ENCODE measurements at regions not wholly inside any gene's neighbourhood (a gene's known extent, or its start where the extent isn't known, plus 50 kb on each side); places are given as distances from the start of the nearest gene placed in this dataset.

DNA sequence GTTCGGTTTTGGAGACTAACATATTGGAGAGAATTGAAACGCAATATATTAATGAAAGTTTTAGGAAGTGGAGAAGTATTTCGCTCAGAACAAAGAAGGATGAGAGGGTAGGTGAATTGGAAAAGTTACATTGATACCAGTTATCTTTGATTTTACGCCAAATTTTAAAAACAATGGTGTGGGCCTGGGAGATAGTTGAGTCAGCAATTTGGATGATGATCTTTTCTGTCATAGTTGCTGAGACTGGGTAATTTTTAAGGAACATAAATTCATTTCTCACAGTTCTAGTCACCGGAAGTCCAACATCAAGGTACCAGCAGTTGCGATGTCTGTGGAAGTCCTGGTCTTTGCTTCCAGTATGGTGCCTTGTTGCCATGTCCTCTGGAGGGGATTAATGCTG, 644.8 kb upstream of the LCORL start:
- ATAC-seq (replicated peaks): no peak
- Mint-ChIP-seq H3K27ac (no peak overlapping the region), H3K36me3 (no peaks in the 10 kb centered on the region), H3K9me3 (peaks cover 0 to 2% of the 10 kb centered on the region in 2 donors), H3K4me3 (no peak overlapping the region), H3K4me1 (no peaks in the 10 kb centered on the region), H3K27me3 (no peaks in the 10 kb centered on the region)
- DNase-seq: no peak

DNA sequence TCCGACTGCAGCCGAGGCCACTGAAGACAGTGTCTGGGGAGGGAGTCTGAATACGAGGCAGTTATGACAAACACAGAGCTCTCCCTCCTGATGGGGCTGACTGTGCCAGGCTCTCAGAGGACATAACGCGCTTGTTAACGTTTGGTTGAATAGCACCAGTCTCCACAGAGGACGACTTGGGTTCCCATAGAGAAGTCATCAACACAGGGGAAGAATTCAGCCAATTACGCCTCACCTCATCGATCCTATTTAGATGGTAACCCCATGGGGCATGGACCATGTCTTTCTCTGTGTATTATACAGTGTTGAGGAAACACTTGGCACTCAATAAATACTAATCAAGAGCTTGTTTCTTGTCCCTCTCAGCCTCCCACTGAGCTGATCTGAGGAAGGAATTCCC, 642.6 kb upstream of the LCORL start:
- peaks cover 0 to 2% of the 10 kb centered on the region in 2 donors for H3K9me3 Mint-ChIP-seq
- H3K27me3 Mint-ChIP-seq: no peaks in the 10 kb centered on the region
- H3K27ac Mint-ChIP-seq: no peak overlapping the region
- H3K4me3 Mint-ChIP-seq: no peak overlapping the region
- DNase-seq (no peak), ATAC-seq (replicated peaks) (no peak)
- H3K36me3 Mint-ChIP-seq: no peaks in the 10 kb centered on the region
- no peaks in the 10 kb centered on the region for H3K4me1 Mint-ChIP-seq

DNA sequence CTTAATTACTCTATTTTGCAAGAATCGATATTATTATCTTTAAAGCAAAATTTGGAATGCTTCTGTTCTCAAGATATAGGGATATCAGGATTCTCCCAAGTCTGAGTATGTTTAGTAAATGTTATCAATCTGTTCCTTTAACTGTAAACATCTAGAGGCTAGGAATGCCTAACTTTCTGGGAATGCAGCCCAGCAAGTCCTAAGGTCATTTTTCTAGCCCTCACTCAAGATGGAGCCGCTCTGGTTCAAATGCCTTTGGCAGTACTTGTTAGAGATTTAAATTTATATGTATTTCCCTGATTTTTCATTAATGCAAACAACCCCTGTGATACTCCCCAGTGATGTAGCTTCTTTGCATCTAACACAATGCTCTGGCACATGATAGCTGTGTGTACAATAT, 623.8 kb upstream of the LCORL start:
- no peaks in the 10 kb centered on the region for H3K4me1 Mint-ChIP-seq
- no peaks in the 10 kb centered on the region for H3K36me3 Mint-ChIP-seq
- H3K9me3 Mint-ChIP-seq: peaks cover 12% of the 10 kb centered on the region in 2 donors
- no peak overlapping the region for H3K27ac Mint-ChIP-seq
- DNase-seq: no peak
- peaks cover 0 to 5% of the 10 kb centered on the region in 2 donors for H3K27me3 Mint-ChIP-seq
- no peak for ATAC-seq (replicated peaks)
- no peak overlapping the region for H3K4me3 Mint-ChIP-seq

DNA sequence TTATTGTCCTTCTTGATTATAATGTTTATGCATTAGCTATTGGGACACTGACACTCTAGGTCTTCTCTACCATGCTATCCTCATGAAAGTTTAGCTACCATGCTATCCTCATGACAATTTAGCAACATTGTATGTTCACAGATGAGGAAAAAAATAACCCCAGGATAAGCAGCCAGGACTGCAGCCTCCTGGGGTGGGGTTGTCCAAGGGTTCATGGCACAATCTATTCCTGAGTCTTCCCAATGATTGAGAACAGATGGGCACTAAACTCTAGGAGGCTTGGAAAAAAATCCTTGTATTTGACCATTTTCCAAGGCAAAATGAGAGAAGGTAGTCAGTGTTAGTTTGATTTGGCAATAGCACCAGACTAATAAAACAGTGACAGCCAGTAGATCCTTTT, 619.8 kb upstream of the LCORL start:
- Mint-ChIP-seq H3K27me3 (peaks cover 0 to 5% of the 10 kb centered on the region in 2 donors), H3K36me3 (no peaks in the 10 kb centered on the region), H3K9me3 (peaks cover 0 to 2% of the 10 kb centered on the region in 2 donors), H3K4me1 (no peaks in the 10 kb centered on the region), H3K4me3 (no peak overlapping the region), H3K27ac (no peak overlapping the region)
- no peak for DNase-seq
- no peak for ATAC-seq (replicated peaks)

DNA sequence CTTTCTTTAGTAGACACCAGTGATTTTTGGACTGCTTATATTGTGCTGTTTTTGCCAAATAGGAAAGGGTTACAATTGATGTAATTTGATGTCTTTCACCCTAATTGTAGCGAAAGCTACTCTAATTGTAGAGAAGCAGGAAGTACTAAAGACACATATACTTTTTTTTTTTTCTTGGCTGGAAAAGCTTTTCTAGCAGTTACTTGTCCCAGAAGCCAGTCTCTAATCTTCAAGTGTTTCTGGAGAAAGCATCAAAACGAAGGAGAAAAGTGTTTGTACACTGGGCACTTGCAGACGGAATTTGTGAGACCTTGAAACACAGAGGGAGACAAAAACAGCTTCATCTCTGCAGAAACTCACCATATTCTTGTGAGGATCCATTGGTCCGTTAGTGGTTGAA, 616.5 kb upstream of the LCORL start:
- ATAC-seq (replicated peaks): no peak
- Mint-ChIP-seq H3K27ac (no peak overlapping the region), H3K9me3 (no peaks in the 10 kb centered on the region), H3K4me1 (no peaks in the 10 kb centered on the region), H3K4me3 (no peak overlapping the region), H3K36me3 (no peaks in the 10 kb centered on the region), H3K27me3 (no peaks in the 10 kb centered on the region)
- no peak for DNase-seq

DNA sequence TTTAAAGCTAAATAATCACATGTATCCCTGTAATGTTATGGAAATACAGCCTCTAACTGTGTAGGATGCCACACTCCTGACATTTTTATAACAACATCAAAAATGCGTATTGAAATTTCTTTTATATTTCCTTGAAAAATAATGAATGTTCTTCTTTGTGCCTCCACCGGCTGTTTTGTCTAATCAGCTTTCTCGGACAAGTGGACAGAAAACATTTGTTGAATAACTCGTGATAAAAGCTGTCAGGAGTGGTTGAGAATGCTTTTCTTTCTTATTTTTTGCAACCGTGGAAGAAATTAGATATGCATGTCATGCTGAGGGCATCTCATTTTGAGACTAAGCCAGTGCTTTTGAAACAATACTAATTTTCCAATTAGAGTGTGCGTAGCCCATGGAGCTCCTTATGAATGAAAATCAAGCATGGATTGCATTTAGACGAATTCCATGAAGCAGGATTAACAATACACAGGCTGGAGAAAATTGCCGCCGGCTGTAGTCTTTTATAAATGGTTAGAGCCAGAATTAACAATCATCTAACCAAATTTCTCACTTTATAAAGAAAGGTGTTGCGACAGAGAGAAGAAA, 614.5 kb upstream of the LCORL start:
- ATAC-seq (replicated peaks): no peak
- Mint-ChIP-seq H3K4me3 (no peak overlapping the region), H3K27ac (no peak overlapping the region), H3K27me3 (no peaks in the 10 kb centered on the region), H3K36me3 (no peaks in the 10 kb centered on the region), H3K9me3 (peaks cover 0 to 2% of the 10 kb centered on the region in 2 donors), H3K4me1 (no peaks in the 10 kb centered on the region)
- no peak for DNase-seq

DNA sequence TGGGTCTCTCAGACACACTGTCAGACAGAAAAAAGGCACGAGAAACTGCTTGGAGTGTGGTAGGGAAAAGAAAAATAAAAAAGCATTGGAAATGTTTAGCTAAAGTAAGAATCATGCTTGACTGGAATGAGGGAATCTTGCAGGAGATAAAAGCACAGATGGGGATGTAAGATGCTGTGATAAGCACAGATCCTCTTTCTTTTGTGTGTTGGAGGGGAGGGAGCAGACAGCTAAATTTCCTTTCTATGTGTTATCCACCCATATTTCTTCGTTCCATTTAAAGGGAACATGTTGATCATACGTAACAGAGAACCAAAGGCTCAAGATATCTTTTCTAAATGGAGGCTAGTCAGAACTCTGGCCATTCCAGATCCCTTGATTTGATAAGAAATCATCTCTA, 614.0 kb upstream of the LCORL start:
- ATAC-seq (replicated peaks) (no peak), DNase-seq (no peak)
- H3K27ac Mint-ChIP-seq: no peak overlapping the region
- no peaks in the 10 kb centered on the region for H3K4me1 Mint-ChIP-seq
- H3K4me3 Mint-ChIP-seq: no peak overlapping the region
- peaks cover 0 to 2% of the 10 kb centered on the region in 2 donors for H3K9me3 Mint-ChIP-seq
- H3K36me3 Mint-ChIP-seq: no peaks in the 10 kb centered on the region
- H3K27me3 Mint-ChIP-seq: no peaks in the 10 kb centered on the region

DNA sequence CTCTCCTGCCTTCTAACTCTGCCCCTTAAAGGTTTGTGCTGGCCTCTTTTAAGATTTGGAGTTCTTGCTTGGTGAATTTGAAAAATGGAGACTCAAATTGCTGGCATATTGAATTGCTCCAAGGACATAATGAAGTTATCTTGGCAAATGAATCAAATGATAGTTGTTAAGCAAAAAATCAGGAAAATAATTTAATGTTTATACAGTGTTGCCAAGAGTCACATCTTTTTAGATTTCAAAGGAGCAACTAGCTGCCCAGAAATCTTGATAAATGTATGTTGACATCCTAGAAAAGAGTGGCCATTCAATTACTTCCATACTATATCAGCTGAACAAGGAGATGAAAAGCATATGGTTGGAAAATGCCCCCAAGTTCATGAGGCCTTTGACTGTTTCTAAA, 610.0 kb upstream of the LCORL start:
- H3K4me1 Mint-ChIP-seq: no peaks in the 10 kb centered on the region
- no peak overlapping the region for H3K4me3 Mint-ChIP-seq
- no peak overlapping the region for H3K27ac Mint-ChIP-seq
- DNase-seq (no peak), ATAC-seq (replicated peaks) (no peak)
- peaks cover 0 to 2% of the 10 kb centered on the region in 2 donors for H3K9me3 Mint-ChIP-seq
- H3K36me3 Mint-ChIP-seq: no peaks in the 10 kb centered on the region
- H3K27me3 Mint-ChIP-seq: no peaks in the 10 kb centered on the region

DNA sequence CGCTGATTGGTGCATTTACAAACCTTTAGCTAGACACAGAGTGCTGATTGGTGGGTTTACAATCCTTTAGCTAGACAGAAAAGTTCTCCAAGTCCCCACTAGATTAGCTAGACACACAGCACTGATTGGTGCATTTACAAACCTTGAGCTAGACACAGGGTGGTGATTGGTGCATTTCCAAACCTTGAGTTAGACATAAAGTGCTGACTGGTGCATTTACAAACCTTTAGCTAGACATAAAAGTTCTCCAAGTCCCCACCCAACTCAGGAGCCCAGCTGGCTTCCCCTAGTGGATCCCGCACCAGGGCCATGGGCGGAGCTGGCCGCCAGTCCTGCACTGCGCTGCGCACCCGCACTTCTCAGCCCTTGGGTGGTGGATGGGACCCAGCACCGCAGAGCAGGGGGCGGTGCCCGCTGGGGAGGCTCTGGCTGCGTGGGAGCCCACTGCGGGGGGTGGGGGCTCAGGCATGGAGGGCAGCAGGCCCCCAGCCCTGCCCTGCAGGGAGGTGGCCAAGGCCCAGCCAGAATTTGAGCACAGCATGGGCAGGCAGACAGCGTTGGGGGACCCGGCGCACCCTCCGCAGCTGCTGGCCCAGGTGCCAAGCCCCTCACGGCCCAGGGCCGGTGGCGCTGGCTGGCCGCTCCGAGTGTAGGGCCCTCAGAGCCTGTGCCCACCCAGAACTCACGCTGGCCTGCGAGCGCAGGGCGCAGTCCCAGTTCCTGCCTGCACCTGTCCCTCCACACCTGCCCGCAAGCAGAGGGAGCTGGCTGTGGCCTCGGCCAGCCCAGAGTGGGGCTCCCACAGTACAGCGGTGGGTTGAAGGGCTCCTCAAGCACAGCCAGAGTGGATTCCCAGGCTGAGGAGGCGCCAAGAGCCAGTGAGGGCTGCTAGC, 608.9 kb upstream of the LCORL start:
- no peak for ATAC-seq (replicated peaks)
- no peaks in the 10 kb centered on the region for H3K27me3 Mint-ChIP-seq

DNA sequence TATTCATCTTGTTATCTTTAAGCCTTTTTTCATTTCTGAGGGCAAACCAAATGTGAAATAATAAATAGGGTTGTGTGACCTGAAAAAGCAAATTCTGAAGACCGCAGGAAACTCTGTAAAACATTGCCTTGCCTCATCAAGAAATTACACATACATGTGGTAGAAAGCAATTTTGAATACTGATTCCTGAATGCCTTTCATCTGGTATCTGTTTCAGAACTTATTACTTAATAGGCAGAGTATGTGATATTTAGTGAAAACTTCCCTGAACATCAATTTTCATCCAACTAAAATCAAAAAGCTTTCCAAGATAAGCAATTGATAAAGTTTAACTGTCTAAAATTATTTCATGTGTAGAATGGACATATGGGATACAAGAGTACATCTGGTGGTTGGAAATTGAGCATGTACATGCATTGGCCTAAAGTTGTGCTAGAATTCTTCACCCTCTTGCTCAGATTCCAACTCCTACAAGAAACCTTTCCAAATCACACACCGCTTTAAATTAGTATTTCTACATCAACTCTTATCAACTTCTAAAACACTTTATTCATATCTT, 606.0 kb upstream of the LCORL start:
- DNase-seq (no peak), ATAC-seq (replicated peaks) (no peak)
- Mint-ChIP-seq H3K9me3 (peaks cover 0 to 2% of the 10 kb centered on the region in 2 donors), H3K4me3 (no peak overlapping the region), H3K27ac (no peak overlapping the region), H3K36me3 (no peaks in the 10 kb centered on the region), H3K4me1 (no peaks in the 10 kb centered on the region), H3K27me3 (no peaks in the 10 kb centered on the region)

More for the DNA sequence above, 608.9 kb upstream of the LCORL start:
- Mint-ChIP-seq H3K4me3 (no peak overlapping the region), H3K27ac (no peak overlapping the region), H3K36me3 (no peaks in the 10 kb centered on the region), H3K9me3 (peaks cover 0 to 2% of the 10 kb centered on the region in 2 donors), H3K4me1 (no peaks in the 10 kb centered on the region)
- no peak for DNase-seq

DNA sequence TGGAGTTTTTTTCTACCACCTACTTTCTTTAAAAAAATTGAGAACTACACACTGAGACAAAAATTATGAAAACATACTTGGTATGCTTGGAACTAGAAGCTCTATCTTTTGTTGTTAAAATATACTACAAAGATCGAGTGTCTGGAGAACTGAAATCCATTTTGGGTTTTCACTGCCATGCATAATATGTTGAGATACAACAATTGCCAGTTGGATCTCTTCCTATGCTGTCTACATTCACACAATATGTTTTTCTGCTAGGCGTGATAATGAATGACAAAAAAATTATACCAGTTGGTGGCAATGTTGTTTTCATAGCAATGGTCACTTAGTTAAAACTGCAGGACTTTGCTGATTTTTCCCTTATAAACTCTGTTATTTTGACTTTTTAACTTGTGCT, 605.4 kb upstream of the LCORL start:
- Mint-ChIP-seq H3K9me3 (peaks cover 0 to 2% of the 10 kb centered on the region in 2 donors), H3K36me3 (no peaks in the 10 kb centered on the region), H3K4me1 (no peaks in the 10 kb centered on the region), H3K27ac (no peak overlapping the region), H3K4me3 (no peak overlapping the region), H3K27me3 (no peaks in the 10 kb centered on the region)
- DNase-seq: no peak
- ATAC-seq (replicated peaks): no peak

DNA sequence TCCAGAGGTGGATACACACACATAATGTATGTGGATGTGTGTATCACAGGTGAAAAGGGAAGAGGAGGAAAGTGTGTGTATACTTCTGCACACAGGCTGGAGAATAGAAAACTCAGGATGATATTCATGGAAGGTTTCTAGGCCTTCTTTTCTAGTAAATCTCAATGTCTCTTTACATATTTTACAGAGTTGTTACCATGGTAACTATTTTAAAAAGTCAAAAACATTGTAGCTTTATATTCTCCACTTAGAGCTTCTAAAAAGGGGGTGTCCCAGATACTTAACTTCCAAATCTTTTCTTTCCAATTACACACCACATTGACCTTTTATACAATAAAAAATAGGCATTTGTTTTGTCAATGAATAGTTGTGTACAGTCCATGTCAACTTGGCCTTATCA, 604.8 kb upstream of the LCORL start:
- no peak for DNase-seq

DNA sequence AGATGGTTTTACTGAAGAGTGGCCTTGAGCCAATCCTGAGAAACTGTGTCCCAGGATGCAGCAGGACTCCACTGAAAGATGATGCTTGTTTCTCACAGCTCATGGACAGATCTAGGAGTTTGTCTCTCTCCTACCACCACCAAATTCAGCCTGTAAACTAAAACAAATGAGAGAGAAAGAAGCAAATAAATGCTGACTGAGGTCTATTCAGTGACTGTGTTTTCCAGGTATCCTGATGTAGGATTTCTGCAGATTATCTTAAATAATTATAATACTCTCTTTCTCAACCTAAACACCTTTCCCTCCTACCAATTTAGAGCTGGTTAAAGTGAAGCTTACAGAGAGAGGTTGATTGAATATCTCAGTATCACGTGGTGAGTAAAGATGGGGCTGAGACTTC, 599.6 kb upstream of the LCORL start:
- Mint-ChIP-seq H3K27ac (no peak overlapping the region), H3K4me3 (no peak overlapping the region), H3K27me3 (peaks cover under 1 to 9% of the 10 kb centered on the region in 2 donors), H3K9me3 (peaks cover 0 to 2% of the 10 kb centered on the region in 2 donors), H3K36me3 (no peaks in the 10 kb centered on the region), H3K4me1 (no peaks in the 10 kb centered on the region)
- ATAC-seq (replicated peaks): no peak
- DNase-seq: no peak

More for the DNA sequence above, 604.8 kb upstream of the LCORL start:
- no peaks in the 10 kb centered on the region for H3K4me1 Mint-ChIP-seq
- H3K9me3 Mint-ChIP-seq: peaks cover 0 to 2% of the 10 kb centered on the region in 2 donors
- no peak for ATAC-seq (replicated peaks)
- H3K36me3 Mint-ChIP-seq: no peaks in the 10 kb centered on the region
- H3K27me3 Mint-ChIP-seq: no peaks in the 10 kb centered on the region
- no peak overlapping the region for H3K4me3 Mint-ChIP-seq
- H3K27ac Mint-ChIP-seq: no peak overlapping the region

DNA sequence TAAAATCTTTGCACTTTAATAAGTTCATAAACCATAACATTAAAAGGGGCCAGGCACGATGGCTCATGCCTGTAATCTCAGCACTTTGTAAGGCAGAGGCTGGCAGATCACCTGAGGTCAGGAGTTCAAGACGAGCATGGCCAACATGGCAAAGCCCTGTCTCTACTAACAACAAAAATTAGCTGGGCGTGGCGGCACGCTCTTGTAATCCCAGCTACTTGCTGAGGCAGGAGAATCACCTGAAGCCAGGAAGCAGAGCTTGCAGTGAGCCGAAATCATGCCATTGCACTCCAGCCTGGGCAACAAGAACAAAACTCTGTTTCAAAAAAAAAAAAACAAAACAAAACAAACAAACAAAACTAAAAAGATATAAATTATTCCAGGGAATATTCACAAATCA, 595.2 kb upstream of the LCORL start:
- Mint-ChIP-seq H3K27me3 (peaks cover 4 to 9% of the 10 kb centered on the region in 2 donors), H3K9me3 (no peaks in the 10 kb centered on the region), H3K27ac (no peak overlapping the region), H3K36me3 (no peaks in the 10 kb centered on the region), H3K4me3 (no peak overlapping the region), H3K4me1 (no peaks in the 10 kb centered on the region)
- DNase-seq (no peak), ATAC-seq (replicated peaks) (no peak)

DNA sequence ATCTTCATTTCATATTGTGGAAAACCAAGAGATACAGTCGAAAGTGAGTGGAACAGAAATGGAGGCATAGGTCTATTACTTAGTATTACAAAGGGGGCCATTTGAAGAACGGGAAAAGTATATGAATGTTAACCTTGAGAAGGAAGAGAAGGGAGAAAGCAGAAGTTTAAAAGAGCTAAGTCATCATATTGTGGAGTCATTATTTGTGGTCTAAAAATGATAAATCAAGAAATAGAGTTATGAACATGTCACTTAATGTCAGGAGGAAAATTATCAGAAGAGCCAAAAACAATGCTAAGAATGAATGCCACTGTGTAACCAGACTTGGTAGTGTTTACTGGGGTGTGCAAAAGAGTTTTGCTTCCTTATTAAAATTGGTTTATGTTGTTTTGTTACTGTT, 589.5 kb upstream of the LCORL start:
- Mint-ChIP-seq H3K27ac (no peak overlapping the region), H3K4me1 (no peaks in the 10 kb centered on the region), H3K27me3 (peaks cover 2 to 5% of the 10 kb centered on the region in 2 donors), H3K36me3 (no peaks in the 10 kb centered on the region), H3K9me3 (peaks cover 5 to 7% of the 10 kb centered on the region in 2 donors), H3K4me3 (no peak overlapping the region)
- ATAC-seq (replicated peaks) (no peak), DNase-seq (no peak)

Measured in stimulated activated naive B cell treated with anti-CD40 and anti-IgM and Interleukin-4, amounts not matched to agents 10 μg/mL and 1 μg/mL and 100 μg/mL, for 72 hours (primary cell).